Activated CD4-positive, alpha-beta T cell treated with anti-CD3 and anti-CD28 coated beads for 36 hours (primary cell): ENCODE measurements at regions not wholly inside any gene's neighbourhood (a gene's known extent, or its start where the extent isn't known, plus 50 kb on each side); places are given as distances from the start of the nearest gene placed in this dataset.
"Not testable (repeated sequence)": the region's sequence is repeated elsewhere in the genome, so short reads cannot be mapped to it uniquely, and the experiment has no call there.

ENCODE experiments used
- ATAC-seq: fragments of 200-7000 bp; cut with Tn5 transposase; one replicate; pipeline ENCODE4 v1.10.0; 2021; ENCODE audit warnings: mild to moderate bottlenecking, moderate library complexity
- CTCF ChIA-PET: fragments of 350-600 bp; sonication (Branson Sonifier 250); formaldehyde crosslinking; loops from one replicate; lab custom pipeline; 2021; ENCODE audit warnings: antibody characterized with exemption; lab: Charles Lee
- POLR2A ChIA-PET: fragments of 350-600 bp; sonication (Branson Sonifier 250); formaldehyde crosslinking; loops from one replicate; lab custom pipeline; 2021; ENCODE audit warnings: antibody characterized with exemption, inconsistent platforms; lab: Charles Lee
- DNase-seq: peaks from one replicate; pipeline ENCODE4 v3.0.0-alpha.2; 2020
- H3K27ac Mint-ChIP-seq: one replicate; pipeline ENCODE4 v1.8.0; 2021; ENCODE audit warnings: mixed read lengths
- H3K27me3 Mint-ChIP-seq: one replicate; pipeline ENCODE4 v1.8.0; 2021; ENCODE audit warnings: mixed read lengths
- H3K36me3 Mint-ChIP-seq: one replicate; pipeline ENCODE4 v1.8.0; 2021; ENCODE audit warnings: low read depth, mixed read lengths
- H3K4me1 Mint-ChIP-seq: one replicate; pipeline ENCODE4 v1.8.0; 2021; ENCODE audit warnings: mixed read lengths
- H3K4me3 Mint-ChIP-seq: one replicate; pipeline ENCODE4 v1.8.0; 2021; ENCODE audit warnings: mild to moderate bottlenecking, moderate library complexity, mixed read lengths
- H3K9me3 Mint-ChIP-seq: one replicate; pipeline ENCODE4 v1.8.0; 2021; ENCODE audit warnings: low read depth, mixed read lengths
- intact Hi-C, 2 experiments: fragments of 100-400 bp; cut with DNase I in 1 of 2; cut with micrococcal nuclease in 1 of 2; formaldehyde crosslinking; loops; one replicate each; pipeline versions ENCODE4 v1.14.2 to v1.15.1; 2022 to 2024; cut with DNase I, micrococcal nuclease

DNA sequence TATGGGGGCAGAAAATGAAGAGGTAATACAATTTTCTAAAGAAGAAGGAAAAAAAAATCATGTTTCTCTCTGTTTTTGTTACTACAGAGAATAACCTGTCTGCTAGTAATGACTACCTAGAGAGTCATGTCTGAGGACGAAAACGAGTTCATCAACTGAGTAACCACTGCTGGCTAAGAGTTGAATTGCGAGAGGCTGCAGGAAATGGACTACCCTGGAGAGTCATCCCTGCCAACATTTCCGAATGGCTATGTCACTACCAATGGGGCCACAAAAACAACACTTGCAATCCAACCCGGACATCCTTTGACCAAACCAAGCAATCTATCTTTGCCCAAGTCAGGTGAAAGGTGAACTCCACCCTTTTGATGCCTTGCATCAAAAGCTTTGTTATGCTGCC is 120.6 kb downstream of the FCRL5 start:
- H3K27me3 Mint-ChIP-seq: peaks cover 15% of the 10 kb centered on the region
- DNase-seq (no peak), ATAC-seq (no peak)
- intact Hi-C loops: no loop called here
- no peaks in the 10 kb centered on the region for H3K9me3 Mint-ChIP-seq
- no peak overlapping the region for H3K4me3 Mint-ChIP-seq
- no peaks in the 10 kb centered on the region for H3K4me1 Mint-ChIP-seq
- POLR2A ChIA-PET: no interaction called here
- H3K27ac Mint-ChIP-seq: no peak overlapping the region
- CTCF ChIA-PET: no interaction called here
- no peaks in the 10 kb centered on the region for H3K36me3 Mint-ChIP-seq

DNA sequence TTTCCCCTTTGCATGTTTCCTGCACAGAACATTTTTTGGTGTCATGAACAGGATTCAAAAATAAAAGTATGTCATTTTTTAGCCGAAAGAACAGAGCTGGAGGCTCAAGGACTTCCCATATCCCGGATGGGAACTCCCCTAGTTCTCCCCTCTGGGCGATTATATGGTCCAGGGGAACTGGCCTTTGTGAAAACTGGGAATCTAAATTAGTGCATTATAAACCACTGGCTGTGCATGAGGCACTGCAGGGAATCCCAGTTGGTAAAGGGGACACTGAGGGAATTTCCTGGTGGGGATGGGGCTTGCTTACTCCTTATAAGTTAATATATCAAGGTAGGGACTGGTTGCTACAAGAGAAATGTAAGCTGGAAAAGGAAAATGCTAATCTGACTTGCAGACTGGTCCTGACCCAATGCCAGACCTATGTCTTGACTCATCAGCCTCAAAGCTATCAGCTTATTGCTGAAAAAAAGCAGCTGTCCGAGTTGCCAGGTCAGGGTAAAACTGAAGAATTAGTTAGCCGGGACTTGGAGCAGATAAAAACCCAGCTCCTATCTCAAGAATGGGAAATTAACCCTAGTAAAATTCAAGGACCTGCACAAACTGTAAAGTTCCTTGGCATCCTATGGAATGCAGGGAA is 122.6 kb downstream of the FCRL5 start:
- CTCF ChIA-PET: interaction anchor here (0.8 to 1.2 kb wide), 2 partner anchors 15 to 59 kb away, joined by 3 to 4 read pairs; no protein-coding TSS in a partner anchor
- Mint-ChIP-seq H3K4me1 (no peaks in the 10 kb centered on the region), H3K27ac (no peak overlapping the region), H3K9me3 (no peaks in the 10 kb centered on the region), H3K36me3 (no peaks in the 10 kb centered on the region), H3K27me3 (peaks cover 5% of the 10 kb centered on the region), H3K4me3 (no peak overlapping the region)
- DNase-seq: no peak
- POLR2A ChIA-PET: no interaction called here
- intact Hi-C loops: no loop called here
- ATAC-seq: no peak

DNA sequence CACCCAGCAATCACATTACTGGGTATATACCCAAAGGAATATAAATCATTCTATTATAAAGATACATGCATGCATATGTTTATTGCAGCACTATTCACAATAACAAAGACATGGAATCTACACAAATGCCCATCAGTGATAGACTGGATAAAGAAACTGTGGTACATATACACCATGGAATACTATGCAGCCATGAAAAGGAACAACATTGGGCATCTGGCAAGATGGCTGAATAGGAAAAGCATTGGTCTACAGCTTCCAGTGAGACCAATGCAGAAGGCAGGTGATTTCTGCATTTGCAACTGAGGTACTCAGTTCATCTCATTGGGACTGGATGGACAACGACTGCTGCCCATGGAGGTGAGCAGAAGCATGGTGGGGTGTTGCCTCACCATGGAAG is 128.6 kb downstream of the FCRL5 start:
- DNase-seq, CTCF ChIA-PET, H3K36me3 Mint-ChIP-seq, POLR2A ChIA-PET, H3K4me1 Mint-ChIP-seq, intact Hi-C loops, H3K27ac Mint-ChIP-seq, ATAC-seq, H3K4me3 Mint-ChIP-seq, H3K9me3 Mint-ChIP-seq, H3K27me3 Mint-ChIP-seq: not testable (repeated sequence)

DNA sequence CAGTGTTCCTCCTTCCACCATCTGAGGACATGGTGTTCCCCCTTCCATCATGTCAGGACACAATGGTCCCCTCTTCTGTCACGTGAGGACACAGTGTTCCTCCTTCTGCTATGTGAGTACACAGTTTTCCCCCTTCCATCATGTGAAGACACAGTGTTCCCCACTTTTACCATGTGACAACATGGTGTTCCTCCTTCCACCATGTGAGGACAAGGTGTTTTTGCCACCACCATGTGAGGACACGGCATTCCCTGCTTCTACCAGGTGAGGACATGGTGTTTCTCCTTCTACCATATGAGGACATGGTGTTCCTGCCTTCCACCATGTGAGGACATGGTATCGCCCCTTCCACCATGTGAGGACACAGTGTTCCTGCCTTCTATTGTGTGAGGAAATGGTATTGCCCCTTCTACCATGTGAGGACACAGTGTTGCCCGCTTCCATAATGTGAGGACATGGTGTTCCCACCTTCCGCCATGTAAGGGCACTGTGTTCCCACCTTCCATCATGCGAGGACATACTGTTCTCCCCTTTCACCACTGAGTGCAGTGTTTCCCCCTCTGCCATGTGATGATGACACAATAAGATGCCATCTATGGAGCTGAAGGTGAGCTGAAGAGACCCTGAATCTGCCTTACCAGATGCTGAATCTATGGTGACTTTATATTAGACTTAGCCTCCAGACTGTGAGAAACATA is 132.3 kb downstream of the FCRL5 start:
- ChIA-PET CTCF (interaction anchor here (0.7 kb wide), 1 partner anchor 57 kb away, joined by 3 read pairs; no protein-coding TSS in a partner anchor), POLR2A (no interaction called here)
- Mint-ChIP-seq H3K4me3 (no peak overlapping the region), H3K9me3 (no peaks in the 10 kb centered on the region), H3K4me1 (no peaks in the 10 kb centered on the region), H3K36me3 (no peaks in the 10 kb centered on the region), H3K27me3 (peaks cover 13% of the 10 kb centered on the region), H3K27ac (no peak overlapping the region)
- DNase-seq: no peak
- no peak for ATAC-seq
- intact Hi-C loops: no loop called here

DNA sequence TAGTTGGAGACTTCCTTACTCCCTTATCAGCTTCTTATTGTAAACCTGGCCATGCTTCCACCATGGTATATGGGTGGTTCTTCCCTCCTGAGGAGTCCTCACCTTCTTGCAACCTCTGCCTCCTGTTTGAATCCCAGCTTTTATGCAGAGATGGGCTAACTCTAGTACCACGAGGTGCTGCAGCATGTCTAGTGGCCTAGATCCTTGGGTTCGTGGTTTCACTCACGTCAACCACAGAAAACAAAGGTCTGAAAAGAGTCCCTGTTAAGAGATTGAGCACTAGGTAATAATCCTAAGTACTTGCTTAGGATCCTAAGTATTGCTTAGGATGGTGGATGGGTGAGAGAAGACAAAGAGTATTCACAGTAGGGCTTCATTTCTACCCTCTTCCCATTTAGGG is 133.7 kb downstream of the FCRL5 start:
- H3K36me3 Mint-ChIP-seq: no peaks in the 10 kb centered on the region

DNA sequence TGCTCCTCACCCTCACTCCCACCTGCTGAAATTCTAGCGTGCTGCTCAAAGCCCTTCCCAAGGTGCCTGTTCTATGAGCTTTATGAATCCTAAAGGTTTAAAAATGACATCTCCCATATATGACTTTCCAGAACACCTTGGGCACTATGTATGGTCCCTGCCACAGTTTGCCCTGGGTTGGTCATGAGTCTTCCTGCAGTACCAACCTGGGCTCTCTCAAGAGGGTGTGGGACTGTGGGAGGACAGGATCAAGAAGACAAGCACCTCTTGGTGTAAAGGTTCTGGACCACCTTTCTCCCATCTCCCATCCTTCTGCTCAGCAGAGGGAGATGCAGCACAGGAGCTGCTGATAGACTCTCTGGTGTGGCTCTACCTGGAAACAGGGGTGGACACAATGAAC is 134.1 kb downstream of the FCRL5 start:
- CTCF ChIA-PET: no interaction called here

More for the DNA sequence above, 133.7 kb downstream of the FCRL5 start:
- ChIA-PET CTCF (no interaction called here), POLR2A (no interaction called here)
- H3K9me3 Mint-ChIP-seq: no peaks in the 10 kb centered on the region
- H3K4me3 Mint-ChIP-seq: no peak overlapping the region
- H3K27me3 Mint-ChIP-seq: peaks cover 13% of the 10 kb centered on the region
- ATAC-seq (no peak), DNase-seq (no peak)
- no peak overlapping the region for H3K27ac Mint-ChIP-seq
- H3K4me1 Mint-ChIP-seq: no peaks in the 10 kb centered on the region
- intact Hi-C loops: no loop called here

DNA sequence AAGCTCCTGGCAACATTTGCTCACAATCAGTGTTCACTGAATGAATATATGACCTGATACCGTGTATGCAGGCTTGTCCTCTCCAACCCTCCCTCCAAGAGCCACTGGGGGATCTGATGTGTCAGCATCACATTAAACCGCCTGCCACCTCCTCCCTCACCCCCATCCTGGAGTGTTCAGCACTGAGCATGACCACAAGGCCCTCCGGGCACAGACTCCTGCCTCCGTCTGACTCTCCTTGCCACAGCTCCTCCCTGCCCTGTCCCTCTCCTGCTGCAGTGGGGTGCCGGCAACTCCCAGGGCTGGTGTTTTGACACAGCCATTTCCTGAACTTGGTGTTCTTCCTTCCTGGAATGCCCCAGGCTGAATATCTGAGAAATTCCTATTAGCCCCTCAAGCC is 136.7 kb downstream of the FCRL5 start:
- ATAC-seq (no peak), DNase-seq (no peak)
- Mint-ChIP-seq H3K36me3 (no peaks in the 10 kb centered on the region), H3K4me1 (no peaks in the 10 kb centered on the region), H3K27ac (no peak overlapping the region), H3K4me3 (no peak overlapping the region), H3K9me3 (no peaks in the 10 kb centered on the region), H3K27me3 (peaks cover 13% of the 10 kb centered on the region)
- CTCF ChIA-PET: no interaction called here
- intact Hi-C loops: no loop called here
- POLR2A ChIA-PET: no interaction called here

More for the DNA sequence above, 134.1 kb downstream of the FCRL5 start:
- DNase-seq: no peak
- no peak for ATAC-seq
- no peaks in the 10 kb centered on the region for H3K36me3 Mint-ChIP-seq
- no peak overlapping the region for H3K4me3 Mint-ChIP-seq
- no peak overlapping the region for H3K27ac Mint-ChIP-seq
- H3K4me1 Mint-ChIP-seq: no peaks in the 10 kb centered on the region
- POLR2A ChIA-PET: no interaction called here
- intact Hi-C loops: no loop called here
- peaks cover 13% of the 10 kb centered on the region for H3K27me3 Mint-ChIP-seq
- H3K9me3 Mint-ChIP-seq: no peaks in the 10 kb centered on the region

DNA sequence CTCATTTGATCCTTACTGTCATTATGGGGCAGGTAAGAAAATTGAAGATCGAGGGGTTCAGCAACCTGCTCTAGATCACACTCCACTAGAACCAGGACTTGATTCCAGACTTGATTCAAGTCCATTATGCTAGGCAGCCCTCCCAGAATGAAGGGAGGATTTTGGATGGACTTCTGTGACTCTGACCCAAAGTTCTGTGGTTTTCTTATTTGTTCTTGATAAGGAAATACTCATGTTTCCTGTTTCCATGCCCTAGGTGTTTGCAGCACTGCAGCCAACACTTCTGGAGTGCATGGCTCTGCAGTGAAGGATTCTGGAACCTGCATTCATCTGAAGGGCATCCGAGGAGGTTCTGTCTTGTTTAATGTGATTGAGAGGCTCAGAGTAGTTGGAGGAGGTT is 140.0 kb downstream of the FCRL5 start:
- Mint-ChIP-seq H3K27ac (no peak overlapping the region), H3K9me3 (no peaks in the 10 kb centered on the region), H3K4me3 (no peak overlapping the region), H3K27me3 (peaks cover 9% of the 10 kb centered on the region), H3K36me3 (no peaks in the 10 kb centered on the region), H3K4me1 (no peaks in the 10 kb centered on the region)
- POLR2A ChIA-PET: no interaction called here
- intact Hi-C loops: no loop called here
- CTCF ChIA-PET: no interaction called here
- ATAC-seq (no peak), DNase-seq (no peak)

DNA sequence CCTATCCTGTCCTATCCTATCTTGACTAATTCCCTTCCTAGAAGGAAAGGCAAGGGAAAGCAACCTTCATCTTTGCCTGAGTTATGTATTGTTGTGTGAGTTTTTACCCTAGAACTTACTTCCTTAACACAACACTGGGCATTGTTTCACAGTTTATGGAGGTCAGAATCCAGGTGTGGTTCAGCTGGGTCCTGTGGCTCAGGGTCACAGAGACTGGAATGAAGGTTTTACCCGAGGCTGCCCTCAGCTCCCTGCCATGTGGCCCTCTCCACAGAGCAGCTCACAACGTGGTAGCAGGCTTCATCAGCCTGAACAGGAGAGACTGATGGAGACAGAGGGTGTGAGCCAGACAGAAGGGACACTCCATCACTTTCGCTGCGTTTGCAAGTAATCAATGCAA is 140.5 kb downstream of the FCRL5 start:
- Mint-ChIP-seq H3K4me3 (no peak overlapping the region), H3K9me3 (no peaks in the 10 kb centered on the region), H3K27me3 (peaks cover 7% of the 10 kb centered on the region), H3K27ac (no peak overlapping the region), H3K36me3 (no peaks in the 10 kb centered on the region), H3K4me1 (no peaks in the 10 kb centered on the region)
- DNase-seq (no peak), ATAC-seq (no peak)
- ChIA-PET POLR2A (no interaction called here), CTCF (no interaction called here)
- intact Hi-C loops: no loop called here

DNA sequence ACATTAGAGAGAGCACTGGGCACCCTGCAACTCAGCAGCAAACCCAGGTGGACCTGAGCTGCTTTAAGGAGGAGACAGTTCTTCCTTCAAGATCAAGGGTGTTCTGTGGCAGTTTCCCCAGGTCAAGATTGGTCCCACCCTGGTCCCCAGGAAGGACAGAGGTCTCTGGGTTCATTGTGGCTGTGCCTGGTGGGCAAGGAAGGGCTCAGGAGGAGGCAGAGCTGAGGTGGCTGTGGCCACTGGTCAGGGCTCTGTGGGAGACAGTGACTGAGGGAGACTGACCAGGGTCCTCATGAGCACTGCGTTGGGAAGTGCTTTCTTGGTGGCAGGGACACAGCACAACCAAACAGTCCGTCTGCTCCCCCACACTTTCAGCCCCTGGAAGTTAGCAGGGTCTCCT is 141.3 kb downstream of the FCRL5 start:
- Mint-ChIP-seq H3K27me3 (peaks cover 3% of the 10 kb centered on the region), H3K4me3 (no peak overlapping the region), H3K36me3 (no peaks in the 10 kb centered on the region), H3K27ac (no peak overlapping the region), H3K4me1 (no peaks in the 10 kb centered on the region), H3K9me3 (no peaks in the 10 kb centered on the region)
- ChIA-PET POLR2A (no interaction called here), CTCF (no interaction called here)
- ATAC-seq (no peak), DNase-seq (no peak)
- intact Hi-C loops: no loop called here

DNA sequence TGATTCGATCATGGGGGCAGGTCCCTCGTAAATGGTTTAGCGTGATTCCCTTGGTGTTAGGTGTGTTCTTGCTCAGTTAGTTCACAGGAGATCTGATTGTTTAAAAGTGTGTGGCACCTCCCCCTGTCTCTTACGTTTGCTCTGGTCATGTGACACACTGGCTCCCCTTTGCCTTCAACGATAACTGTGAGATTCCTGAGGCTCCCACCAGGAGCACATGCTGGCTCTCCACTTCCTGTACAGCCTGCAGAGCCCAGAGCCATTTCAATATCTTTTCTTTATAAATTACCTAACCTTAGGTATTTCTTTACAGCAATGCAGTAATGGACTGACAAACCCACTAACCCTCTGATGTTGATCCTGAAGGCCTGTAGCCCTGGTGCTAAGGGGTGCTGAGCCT is 141.9 kb downstream of the FCRL5 start:
- Mint-ChIP-seq H3K36me3 (no peaks in the 10 kb centered on the region), H3K9me3 (no peaks in the 10 kb centered on the region), H3K4me1 (no peaks in the 10 kb centered on the region), H3K4me3 (no peak overlapping the region), H3K27me3 (peaks cover 2% of the 10 kb centered on the region), H3K27ac (no peak overlapping the region)
- CTCF ChIA-PET: no interaction called here
- intact Hi-C loops: no loop called here
- no peak for DNase-seq
- POLR2A ChIA-PET: no interaction called here
- ATAC-seq: no peak

DNA sequence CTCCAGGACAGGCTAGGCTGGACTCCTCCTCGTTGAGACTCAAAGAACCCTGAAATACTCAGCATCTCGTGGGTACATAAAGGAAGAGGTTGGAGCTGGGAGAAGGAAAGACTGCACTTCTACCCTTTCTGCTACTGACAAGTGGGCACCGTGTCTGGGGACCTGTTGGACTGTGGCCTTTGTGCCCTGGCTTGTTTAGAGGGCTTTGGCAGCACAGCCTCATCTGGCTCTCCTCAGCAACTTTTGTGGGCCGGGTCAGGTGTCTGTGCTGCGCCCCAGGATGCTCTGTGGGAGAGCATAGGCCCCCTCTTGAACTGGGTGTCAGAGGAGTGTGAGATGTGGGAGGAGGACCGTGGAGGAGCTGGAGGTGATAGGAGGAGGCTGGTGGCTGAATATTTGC is 142.4 kb downstream of the FCRL5 start:
- POLR2A ChIA-PET: no interaction called here
- H3K4me1 Mint-ChIP-seq: no peaks in the 10 kb centered on the region
- CTCF ChIA-PET: no interaction called here
- H3K4me3 Mint-ChIP-seq: no peak overlapping the region
- no peaks in the 10 kb centered on the region for H3K36me3 Mint-ChIP-seq
- DNase-seq (no peak), ATAC-seq (no peak)
- no peak overlapping the region for H3K27ac Mint-ChIP-seq
- intact Hi-C loops: no loop called here
- H3K27me3 Mint-ChIP-seq: no peaks in the 10 kb centered on the region
- no peaks in the 10 kb centered on the region for H3K9me3 Mint-ChIP-seq
